ENCODE measurements at regions not wholly inside any gene's neighbourhood (a gene's known extent, or its start where the extent isn't known, plus 50 kb on each side); places are given as distances from the start of the nearest gene placed in this dataset.

DNA sequence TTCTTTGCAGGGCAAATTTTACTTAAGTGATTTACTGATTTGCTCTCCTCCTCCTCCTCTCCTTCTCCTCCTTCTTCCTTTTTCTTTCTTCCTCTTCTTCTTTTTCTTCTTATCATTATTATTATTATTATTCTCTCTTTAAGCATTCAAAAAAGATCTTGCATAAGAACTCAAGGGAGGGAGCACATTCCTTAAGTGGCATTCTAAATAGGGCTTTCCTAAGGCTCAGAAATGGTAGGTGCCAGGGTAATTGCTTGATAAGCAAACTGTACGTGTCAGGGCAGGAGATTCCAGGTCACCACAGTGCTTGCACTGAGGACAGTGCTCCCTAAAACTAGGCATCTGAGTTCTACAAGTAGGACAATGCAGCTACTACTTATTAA, 92.4 kb downstream of the SPTSSA start:
- TF ChIP-seq, protein P1, sequence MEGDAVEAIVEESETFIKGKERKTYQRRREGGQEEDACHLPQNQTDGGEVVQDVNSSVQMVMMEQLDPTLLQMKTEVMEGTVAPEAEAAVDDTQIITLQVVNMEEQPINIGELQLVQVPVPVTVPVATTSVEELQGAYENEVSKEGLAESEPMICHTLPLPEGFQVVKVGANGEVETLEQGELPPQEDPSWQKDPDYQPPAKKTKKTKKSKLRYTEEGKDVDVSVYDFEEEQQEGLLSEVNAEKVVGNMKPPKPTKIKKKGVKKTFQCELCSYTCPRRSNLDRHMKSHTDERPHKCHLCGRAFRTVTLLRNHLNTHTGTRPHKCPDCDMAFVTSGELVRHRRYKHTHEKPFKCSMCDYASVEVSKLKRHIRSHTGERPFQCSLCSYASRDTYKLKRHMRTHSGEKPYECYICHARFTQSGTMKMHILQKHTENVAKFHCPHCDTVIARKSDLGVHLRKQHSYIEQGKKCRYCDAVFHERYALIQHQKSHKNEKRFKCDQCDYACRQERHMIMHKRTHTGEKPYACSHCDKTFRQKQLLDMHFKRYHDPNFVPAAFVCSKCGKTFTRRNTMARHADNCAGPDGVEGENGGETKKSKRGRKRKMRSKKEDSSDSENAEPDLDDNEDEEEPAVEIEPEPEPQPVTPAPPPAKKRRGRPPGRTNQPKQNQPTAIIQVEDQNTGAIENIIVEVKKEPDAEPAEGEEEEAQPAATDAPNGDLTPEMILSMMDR (IDR thresholded peaks at IDR 0.05; ENCODE audit: extremely low read depth, insufficient read depth, missing control alignments), result no peak
- in situ Hi-C loops (cut with MboI; ENCODE audit: low pct_unique_long_range_greater_than_20kb, low sequenced_read_pairs, unreplicated experiment), result no loop called here
- no peak for DNase-seq (ENCODE audit: low spot score)

- in situ Hi-C loops (cut with MboI; ENCODE audit: low pct_unique_long_range_greater_than_20kb, low sequenced_read_pairs, unreplicated experiment), result no loop called here
- TF ChIP-seq, protein P1 (IDR thresholded peaks at IDR 0.05; ENCODE audit: extremely low read depth, insufficient read depth, missing control alignments), result no peak
- no peak for DNase-seq (ENCODE audit: low spot score)
These were observed 92.9 kb downstream of the SPTSSA start for GRCh38 chr14:34368971-34369647.

- DNase-seq (ENCODE audit: low spot score), result no peak
- TF ChIP-seq, protein P1 (IDR thresholded peaks at IDR 0.05; ENCODE audit: extremely low read depth, insufficient read depth, missing control alignments), result no peak
- in situ Hi-C loops (cut with MboI; ENCODE audit: low pct_unique_long_range_greater_than_20kb, low sequenced_read_pairs, unreplicated experiment), result no loop called here
These were observed 93.7 kb downstream of the SPTSSA start for GRCh38 chr14:34368115-34368970.

- TF ChIP-seq, protein P1 (IDR thresholded peaks at IDR 0.05; ENCODE audit: extremely low read depth, insufficient read depth, missing control alignments), result no peak
- in situ Hi-C loops (cut with MboI; ENCODE audit: low pct_unique_long_range_greater_than_20kb, low sequenced_read_pairs, unreplicated experiment), result no loop called here
- DNase-seq (ENCODE audit: low spot score), result no peak
These were observed 96.6 kb downstream of the SPTSSA start for GRCh38 chr14:34365309-34365915.

DNA sequence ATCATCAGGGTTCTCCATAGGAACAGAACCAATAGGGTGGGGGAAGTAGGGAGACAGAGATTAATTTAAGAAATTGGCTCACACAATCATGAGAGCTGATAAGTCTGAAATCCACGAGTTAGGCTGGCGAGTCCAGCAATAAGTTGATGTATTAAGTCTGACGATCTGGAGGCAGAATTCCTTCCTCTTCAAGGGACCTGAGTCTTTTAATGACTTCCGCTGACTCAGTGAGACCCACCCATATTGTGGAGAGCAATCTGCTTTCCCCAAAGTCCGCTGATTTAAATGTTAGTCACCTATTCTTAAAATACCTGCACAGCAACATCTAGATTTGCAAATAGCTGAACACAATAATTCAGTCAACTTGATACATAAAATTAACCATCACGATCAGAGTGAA, 97.8 kb downstream of the SPTSSA start:
- DNase-seq (ENCODE audit: low spot score), result no peak
- in situ Hi-C loops (cut with MboI; ENCODE audit: low pct_unique_long_range_greater_than_20kb, low sequenced_read_pairs, unreplicated experiment), result no loop called here
- TF ChIP-seq, protein P1 (IDR thresholded peaks at IDR 0.05; ENCODE audit: extremely low read depth, insufficient read depth, missing control alignments), result no peak

DNA sequence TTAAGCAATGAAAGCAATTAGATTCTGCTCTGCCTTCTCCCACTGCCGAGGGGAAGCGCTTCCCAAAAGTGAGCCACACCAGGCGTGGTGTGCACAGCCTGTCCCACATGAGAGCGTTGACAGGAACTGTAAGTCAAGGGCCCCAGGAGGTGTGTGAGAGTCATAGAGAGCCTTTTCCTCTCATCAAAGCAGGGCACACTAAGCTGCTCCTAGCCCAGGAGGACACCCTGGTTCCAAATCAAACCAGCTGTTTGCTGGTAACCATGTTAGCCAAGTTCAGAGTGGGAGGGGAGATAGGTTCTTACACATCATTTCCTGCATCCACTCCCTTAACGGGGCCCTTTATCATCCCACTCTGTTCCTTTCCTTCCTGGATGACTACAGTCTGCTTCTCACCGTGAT, 98.3 kb downstream of the SPTSSA start:
- no peak for DNase-seq (ENCODE audit: low spot score)
- in situ Hi-C loops (cut with MboI; ENCODE audit: low pct_unique_long_range_greater_than_20kb, low sequenced_read_pairs, unreplicated experiment), result no loop called here

More for the DNA sequence above, 98.3 kb downstream of the SPTSSA start:
- TF ChIP-seq, protein P1 (IDR thresholded peaks at IDR 0.05; ENCODE audit: extremely low read depth, insufficient read depth, missing control alignments), result no peak
